ENCODE measurements at regions not wholly inside any gene's neighbourhood (a gene's known extent, or its start where the extent isn't known, plus 50 kb on each side); places are given as distances from the start of the nearest gene placed in this dataset.

- H3K27me3 ChIP-seq (ENCODE audit: control insufficient read depth in 2 of 2, insufficient read depth in 2 of 2, low read length in 2 of 2) = no peaks in the 10 kb centered on the region
- H3K36me3 ChIP-seq (replicated peaks in 1 of 2; ENCODE audit: control insufficient read depth in 1 of 2, insufficient read depth in 2 of 2, low read length in 2 of 2) = no peaks in the 10 kb centered on the region
- Mint-ChIP-seq H3K36me3 (no peaks in the 10 kb centered on the region), H3K27ac (no peak overlapping the region), H3K27me3 (ENCODE audit: low read depth in 3 of 3) (peaks cover 0 to 3% (median 0%) of the 10 kb centered on the region in 3 donors), H3K4me3 (no peak overlapping the region), H3K9me3 (peaks cover 0 to 13% (median 5%) of the 10 kb centered on the region in 7 donors), H3K4me1 (no peaks in the 10 kb centered on the region)
- no peak overlapping the region for H3K27ac ChIP-seq (ENCODE audit: low read depth in 1 of 2, low read length in 2 of 2)
- no peak overlapping the region for H3K4me3 ChIP-seq (replicated peaks in 1 of 3; ENCODE audit: low read depth in 2 of 3, low read length in 3 of 3)
- H3K4me2 ChIP-seq (replicated peaks; ENCODE audit: extremely low read depth, low read length, poor library complexity, severe bottlenecking) = no peak overlapping the region
- H4K20me1 ChIP-seq (ENCODE audit: insufficient read depth, low read length) = no peaks in the 10 kb centered on the region
- no peaks in the 10 kb centered on the region for H3K79me2 ChIP-seq (ENCODE audit: insufficient read depth, low read length)
- no peak for TF ChIP-seq CTCF (IDR thresholded peaks at IDR 0.05)
- intact Hi-C loops (cut with micrococcal nuclease) = no loop called here
- H3K9ac ChIP-seq (ENCODE audit: insufficient read depth, low read length, poor library complexity, severe bottlenecking) = no peak overlapping the region
- DNase-seq = no peak
- H2AFZ ChIP-seq (ENCODE audit: insufficient read depth, low read depth, low read length, poor library complexity, severe bottlenecking) = no peak overlapping the region
- H3K4me1 ChIP-seq (ENCODE audit: control insufficient read depth in 1 of 2, insufficient read depth in 2 of 2, low read length in 2 of 2) = no peaks in the 10 kb centered on the region
- no peaks in the 10 kb centered on the region for H3K9me3 ChIP-seq (replicated peaks in 1 of 2; ENCODE audit: control insufficient read depth in 1 of 2, insufficient read depth in 1 of 2, low read length in 2 of 2)
Measured at GRCh38 chr4:96383349-96383748, 543.5 kb downstream of the PDHA2 start.

- peaks cover 0 to 3% (median 0%) of the 10 kb centered on the region in 3 donors for H3K27me3 Mint-ChIP-seq (ENCODE audit: low read depth in 3 of 3)
- WGBS (ENCODE audit: insufficient coverage) = no CpG with 5 or more reads among the region's 2 CpGs
- Histone ChIP-seq H3K36me3 (replicated peaks in 1 of 2; ENCODE audit: control insufficient read depth in 1 of 2, insufficient read depth in 2 of 2, low read length in 2 of 2) (no peaks in the 10 kb centered on the region), H3K4me1 (ENCODE audit: control insufficient read depth in 1 of 2, insufficient read depth in 2 of 2, low read length in 2 of 2) (no peaks in the 10 kb centered on the region), H3K9ac (ENCODE audit: insufficient read depth, low read length, poor library complexity, severe bottlenecking) (no peak overlapping the region), H3K27me3 (ENCODE audit: control insufficient read depth in 2 of 2, insufficient read depth in 2 of 2, low read length in 2 of 2) (no peaks in the 10 kb centered on the region), H4K20me1 (ENCODE audit: insufficient read depth, low read length) (no peaks in the 10 kb centered on the region), H2AFZ (ENCODE audit: insufficient read depth, low read depth, low read length, poor library complexity, severe bottlenecking) (no peak overlapping the region), H3K4me3 (replicated peaks in 1 of 3; ENCODE audit: low read depth in 2 of 3, low read length in 3 of 3) (no peak overlapping the region), H3K9me3 (replicated peaks in 1 of 2; ENCODE audit: control insufficient read depth in 1 of 2, insufficient read depth in 1 of 2, low read length in 2 of 2) (peaks cover 0 to 8% of the 10 kb centered on the region in 2 donors), H3K79me2 (ENCODE audit: insufficient read depth, low read length) (no peaks in the 10 kb centered on the region), H3K27ac (ENCODE audit: low read depth in 1 of 2, low read length in 2 of 2) (no peak overlapping the region), H3K4me2 (replicated peaks; ENCODE audit: extremely low read depth, low read length, poor library complexity, severe bottlenecking) (no peak overlapping the region)
- no peak for DNase-seq
- peaks cover 2 to 12% (median 5%) of the 10 kb centered on the region in 7 donors for H3K9me3 Mint-ChIP-seq
- H3K36me3 Mint-ChIP-seq = no peaks in the 10 kb centered on the region
- no peak for TF ChIP-seq CTCF (IDR thresholded peaks at IDR 0.05)
- no peak overlapping the region for H3K27ac Mint-ChIP-seq
- intact Hi-C loops (cut with micrococcal nuclease) = no loop called here
- no peak overlapping the region for H3K4me3 Mint-ChIP-seq
- H3K4me1 Mint-ChIP-seq = no peaks in the 10 kb centered on the region
Measured at GRCh38 chr4:96389770-96390169, 549.9 kb downstream of the PDHA2 start.
